Fibroblast of villous mesenchyme (primary cell): ENCODE measurements at regions not wholly inside any gene's neighbourhood (a gene's known extent, or its start where the extent isn't known, plus 50 kb on each side); places are given as distances from the start of the nearest gene placed in this dataset.

Experiments
- DNase-seq: peaks from one replicate; pipeline ENCODE4 v3.0.0-alpha.2; 2010; ENCODE audit warnings: low read depth
- H3K4me3 ChIP-seq: 2 replicates; pipeline ENCODE4 v1.5.1; 2011; ENCODE audit warnings: low read depth, mild to moderate bottlenecking, low read length
- CTCF ChIP-seq: IDR thresholded peaks from 2 replicates; pipeline ENCODE4 v1.5.1; 2012; ENCODE audit warnings: low read depth, mild to moderate bottlenecking, low read length; ENCODE audit not compliant: insufficient read depth

- H3K4me3 ChIP-seq, result no peak overlapping the region
- no peak for TF ChIP-seq CTCF
- peak; percentile 24 for DNase-seq
Observed at GRCh38 chr3:107452436-107452835, 70.3 kb upstream of the BBX start.

- no peak for DNase-seq
- H3K4me3 ChIP-seq, result no peak overlapping the region
- no peak for TF ChIP-seq CTCF
Observed at GRCh38 chr3:107453504-107453903, 69.3 kb upstream of the BBX start.

- no peak overlapping the region for H3K4me3 ChIP-seq
- no peak for DNase-seq
- no peak for TF ChIP-seq CTCF
Observed at GRCh38 chr3:107455621-107456020, 67.1 kb upstream of the BBX start.

GRCh38 chr3:107456501-107456900 is 66.3 kb upstream of the BBX start:
- no peak for DNase-seq
- H3K4me3 ChIP-seq, result no peak overlapping the region
- no peak for TF ChIP-seq CTCF

GRCh38 chr3:107458871-107459270 is 63.9 kb upstream of the BBX start:
- TF ChIP-seq CTCF, result no peak
- H3K4me3 ChIP-seq, result no peak overlapping the region
- no peak for DNase-seq

GRCh38 chr3:107461721-107462120 is 61.0 kb upstream of the BBX start:
- TF ChIP-seq CTCF, result no peak
- no peak overlapping the region for H3K4me3 ChIP-seq
- no peak for DNase-seq

GRCh38 chr3:107464037-107464436 is 58.7 kb upstream of the BBX start:
- TF ChIP-seq CTCF, result no peak
- DNase-seq, result no peak

More at GRCh38 chr3:107464037-107464436, 58.7 kb upstream of the BBX start:
- no peak overlapping the region for H3K4me3 ChIP-seq
